H1 (cell line): ENCODE measurements at regions not wholly inside any gene's neighbourhood (a gene's known extent, or its start where the extent isn't known, plus 50 kb on each side); places are given as distances from the start of the nearest gene placed in this dataset.

Source experiments
- CBX8 ChIP-seq: fragments of 300-800, 300-1000 bp; sonication (generic); IDR thresholded peaks from 2 replicates; pipeline ENCODE4 v1.7.1; 2016; ENCODE audit warnings: low read depth, low read length, borderline replicate concordance
- CTCF ChIP-seq, 3 experiments: IDR thresholded peaks; 1 replicate in 2 of 3; 2 replicates in 1 of 3; pipeline versions ENCODE4 v1.5.1 to v1.6.1; 2011; ENCODE audit warnings: low read length in 3 of 3, mild to moderate bottlenecking in 3 of 3, inconsistent platforms in 2 of 3, low read depth in 1 of 3, moderate library complexity in 1 of 3; ENCODE audit not compliant: insufficient read depth in 1 of 3; ENCODE audit errors: control extremely low read depth in 1 of 3
- EP300 ChIP-seq, 2 experiments: IDR thresholded peaks; 1 replicate in 1 of 2; 2 replicates in 1 of 2; pipeline ENCODE4 v1.6.1; 2011 to 2012; ENCODE audit warnings: low read depth in 2 of 2, low read length in 2 of 2, mild to moderate bottlenecking in 2 of 2, borderline replicate concordance in 1 of 2, inconsistent platforms in 1 of 2, moderate library complexity in 1 of 2
- JUND ChIP-seq: IDR thresholded peaks from 2 replicates; pipeline ENCODE4 v1.6.1; 2011; ENCODE audit warnings: mild to moderate bottlenecking, improper control_type of control experiment, low read length
- POLR2AphosphoS5 ChIP-seq: IDR thresholded peaks from 2 replicates; pipeline ENCODE4 v1.6.1; 2011; ENCODE audit warnings: low read depth, low read length
- RFX5 ChIP-seq: IDR thresholded peaks from 2 replicates; pipeline ENCODE4 v1.6.1; 2011; ENCODE audit warnings: low read depth, low read length, improper control_type of control experiment, borderline replicate concordance
- RXRA ChIP-seq: IDR thresholded peaks from 2 replicates; pipeline ENCODE4 v1.6.1; 2011; ENCODE audit warnings: low read depth, mild to moderate bottlenecking, low read length, moderate library complexity; ENCODE audit not compliant: insufficient read depth
- TF ChIP-seq, protein P1 (sequence below): IDR thresholded peaks from 2 replicates; pipeline ENCODE4 v1.6.1; 2011; ENCODE audit warnings: low read depth, mild to moderate bottlenecking, low read length; ENCODE audit not compliant: insufficient read depth
- TF ChIP-seq, protein P2 (sequence below): IDR thresholded peaks from 2 replicates; pipeline ENCODE4 v1.6.1; 2012; ENCODE audit warnings: low read length, inconsistent platforms

DNA sequence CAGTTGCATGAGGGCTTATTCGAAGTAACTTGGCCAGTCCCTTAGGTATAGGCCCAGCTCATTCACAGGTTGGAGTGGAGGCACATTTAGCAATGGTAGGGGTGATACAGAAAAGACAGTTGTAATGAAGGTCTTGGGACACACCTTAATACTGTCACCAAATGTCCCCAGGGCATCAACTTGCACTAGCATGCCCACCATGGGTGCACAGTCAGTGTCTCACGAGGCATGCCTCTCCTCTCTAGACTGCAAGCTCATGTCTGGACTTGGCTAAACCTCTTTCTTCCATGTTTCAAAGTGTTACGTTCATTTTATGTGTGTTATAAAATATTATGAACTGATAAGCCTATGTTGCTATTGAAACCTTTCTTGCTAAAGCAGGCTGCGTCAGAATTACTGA, 124.0 kb upstream of the ECI2 start:
- TF ChIP-seq POLR2AphosphoS5 = no peak
- TF ChIP-seq CBX8 = no peak
- TF ChIP-seq EP300 (IDR thresholded peaks at IDR 0.05; ENCODE audit: borderline replicate concordance in 1 of 2, low read depth in 2 of 2, low read length in 2 of 2) = no peak
- no peak for TF ChIP-seq RFX5
- no peak for TF ChIP-seq RXRA
- TF ChIP-seq, protein P1, sequence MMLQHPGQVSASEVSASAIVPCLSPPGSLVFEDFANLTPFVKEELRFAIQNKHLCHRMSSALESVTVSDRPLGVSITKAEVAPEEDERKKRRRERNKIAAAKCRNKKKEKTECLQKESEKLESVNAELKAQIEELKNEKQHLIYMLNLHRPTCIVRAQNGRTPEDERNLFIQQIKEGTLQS = no peak
- TF ChIP-seq, protein P2, sequence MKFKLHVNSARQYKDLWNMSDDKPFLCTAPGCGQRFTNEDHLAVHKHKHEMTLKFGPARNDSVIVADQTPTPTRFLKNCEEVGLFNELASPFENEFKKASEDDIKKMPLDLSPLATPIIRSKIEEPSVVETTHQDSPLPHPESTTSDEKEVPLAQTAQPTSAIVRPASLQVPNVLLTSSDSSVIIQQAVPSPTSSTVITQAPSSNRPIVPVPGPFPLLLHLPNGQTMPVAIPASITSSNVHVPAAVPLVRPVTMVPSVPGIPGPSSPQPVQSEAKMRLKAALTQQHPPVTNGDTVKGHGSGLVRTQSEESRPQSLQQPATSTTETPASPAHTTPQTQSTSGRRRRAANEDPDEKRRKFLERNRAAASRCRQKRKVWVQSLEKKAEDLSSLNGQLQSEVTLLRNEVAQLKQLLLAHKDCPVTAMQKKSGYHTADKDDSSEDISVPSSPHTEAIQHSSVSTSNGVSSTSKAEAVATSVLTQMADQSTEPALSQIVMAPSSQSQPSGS = no peak
- TF ChIP-seq JUND = no peak
- no peak for TF ChIP-seq CTCF (IDR thresholded peaks at IDR 0.05; ENCODE audit: control extremely low read depth in 1 of 3, insufficient read depth in 1 of 3, low read depth in 1 of 3, low read length in 3 of 3)
